ENCODE measurements at regions not wholly inside any gene's neighbourhood (a gene's known extent, or its start where the extent isn't known, plus 50 kb on each side); places are given as distances from the start of the nearest gene placed in this dataset.

DNA sequence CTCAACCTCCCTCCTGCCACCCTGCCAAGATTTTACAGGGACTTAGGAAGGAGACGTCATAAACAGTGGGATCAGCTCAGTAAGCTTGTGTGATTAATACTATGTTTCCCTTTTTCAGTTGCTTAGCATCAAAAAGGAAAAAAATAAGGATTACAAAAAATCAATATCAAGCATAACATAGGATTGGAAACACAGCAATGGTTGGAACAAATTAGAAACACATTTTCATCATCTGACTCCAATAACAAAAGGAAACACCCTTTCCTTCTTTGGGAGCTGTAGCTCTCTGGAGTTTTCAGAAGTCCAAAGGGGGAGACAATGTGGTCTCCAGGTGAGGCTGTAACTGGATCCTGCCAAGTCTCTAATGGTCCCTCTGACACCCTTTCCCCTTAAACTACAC, 233.4 kb downstream of the B3GLCT start:
- TF ChIP-seq CTCF (IDR thresholded peaks at IDR 0.05; ENCODE audit: low read depth, low read length) = no peak
- H3K4me3 ChIP-seq (ENCODE audit: low read depth, low read length) = no peak overlapping the region

GRCh38 chr13:31433746-31434145, 234.0 kb downstream of the B3GLCT start:
- TF ChIP-seq CTCF (IDR thresholded peaks at IDR 0.05; ENCODE audit: low read depth, low read length) = no peak
- no peak overlapping the region for H3K4me3 ChIP-seq (ENCODE audit: low read depth, low read length)

DNA sequence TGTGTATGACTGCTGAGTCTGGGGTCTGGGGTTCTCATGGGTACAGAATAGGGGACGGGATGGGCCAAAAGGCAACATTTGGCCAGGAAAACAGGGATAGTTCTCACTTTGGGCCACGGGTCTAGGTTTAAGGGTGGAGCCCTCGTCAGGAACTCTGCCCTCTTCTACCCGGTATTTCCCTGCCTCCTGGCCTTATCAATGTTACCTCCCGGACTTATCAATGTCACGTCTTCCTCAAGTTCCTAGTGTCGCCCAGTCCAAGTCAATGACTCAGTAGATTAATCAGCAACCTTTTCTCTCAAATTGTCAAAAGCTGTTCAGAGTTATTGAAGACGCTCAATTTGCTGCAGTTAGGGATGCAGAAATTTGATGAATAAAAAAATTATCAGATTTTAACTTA, 234.8 kb downstream of the B3GLCT start:
- H3K4me3 ChIP-seq (ENCODE audit: low read depth, low read length) = no peak overlapping the region
- no peak for TF ChIP-seq CTCF (IDR thresholded peaks at IDR 0.05; ENCODE audit: low read depth, low read length)

DNA sequence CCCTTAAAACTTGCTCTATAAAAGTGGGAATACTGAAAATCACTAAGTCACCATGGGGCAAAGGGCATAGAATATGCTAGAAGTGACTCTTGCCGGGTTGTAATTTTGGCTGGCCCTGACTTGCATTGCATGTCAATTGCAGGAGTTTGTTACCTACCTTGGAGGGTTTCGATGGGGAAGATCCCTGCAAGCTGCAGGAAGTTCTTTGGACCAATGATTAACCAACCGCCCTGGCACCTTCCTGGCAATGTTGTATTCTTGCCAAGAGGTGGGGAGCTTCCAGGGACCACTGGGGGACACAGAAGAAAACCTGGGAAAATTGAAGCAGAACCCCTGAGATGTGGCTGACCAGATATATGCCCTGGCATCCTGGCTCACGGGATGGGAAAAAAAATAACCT, 235.8 kb downstream of the B3GLCT start:
- no peak overlapping the region for H3K4me3 ChIP-seq (ENCODE audit: low read depth, low read length)
- TF ChIP-seq CTCF (IDR thresholded peaks at IDR 0.05; ENCODE audit: low read depth, low read length) = no peak

GRCh38 chr13:31436478-31436877, 236.7 kb downstream of the B3GLCT start:
- no peak for TF ChIP-seq CTCF (IDR thresholded peaks at IDR 0.05; ENCODE audit: low read depth, low read length)
- no peak overlapping the region for H3K4me3 ChIP-seq (ENCODE audit: low read depth, low read length)

DNA sequence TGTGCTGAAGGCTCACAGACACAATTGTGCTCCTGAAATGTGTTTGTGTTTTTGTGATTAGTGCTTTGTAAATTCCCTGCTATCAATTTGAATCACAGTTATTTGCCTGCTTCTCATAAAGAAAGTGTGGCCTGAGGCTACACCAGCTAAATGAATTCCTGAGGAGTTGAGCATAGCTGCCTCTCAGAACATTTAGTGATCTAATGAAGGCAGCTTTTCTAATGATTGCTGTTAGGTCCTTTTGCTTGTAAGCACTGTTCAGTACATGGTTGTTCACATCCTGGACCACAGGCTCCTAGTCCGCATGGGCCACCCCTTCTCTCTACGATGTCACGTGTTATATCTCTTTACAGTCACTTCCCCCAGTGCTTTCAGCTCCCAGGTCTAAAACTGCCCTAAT, 238.2 kb downstream of the B3GLCT start:
- TF ChIP-seq CTCF (IDR thresholded peaks at IDR 0.05; ENCODE audit: low read depth, low read length) = no peak
- H3K4me3 ChIP-seq (ENCODE audit: low read depth, low read length) = no peak overlapping the region

DNA sequence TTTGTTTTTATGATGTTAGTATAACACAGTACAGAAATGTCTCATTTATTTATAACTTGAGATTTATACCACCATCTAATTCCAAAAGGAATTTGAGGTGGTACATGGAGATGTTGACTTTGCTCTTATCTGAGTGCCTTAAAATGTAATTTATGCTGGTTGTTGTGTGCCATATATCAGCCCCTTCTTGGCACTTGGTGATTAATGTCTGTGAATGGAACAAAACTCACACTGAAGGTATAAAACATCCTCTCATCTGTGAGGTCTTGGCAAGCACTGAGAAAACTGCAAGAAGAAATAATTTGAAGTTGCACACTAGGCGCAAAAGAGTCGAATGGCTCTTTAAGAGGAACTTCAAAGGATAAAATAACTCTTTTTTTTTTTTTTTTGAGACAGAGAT, 240.4 kb downstream of the B3GLCT start:
- no peak for TF ChIP-seq CTCF (IDR thresholded peaks at IDR 0.05; ENCODE audit: low read depth, low read length)
- no peak overlapping the region for H3K4me3 ChIP-seq (ENCODE audit: low read depth, low read length)
